Effector memory CD8-positive, alpha-beta T cell (primary cell): ENCODE measurements at regions not wholly inside any gene's neighbourhood (a gene's known extent, or its start where the extent isn't known, plus 50 kb on each side); places are given as distances from the start of the nearest gene placed in this dataset.

Source experiments
- ATAC-seq: fragments of 150-1000 bp; cut with Tn5 transposase; replicated peaks from 2 replicates; pipeline ENCODE4 v1.10.0; 2021; ENCODE audit warnings: mild to moderate bottlenecking, moderate library complexity
- DNase-seq, 3 experiments: peaks; one replicate each; pipeline ENCODE4 v3.0.0; 2021
- H3K27ac Mint-ChIP-seq, 2 donors: one replicate each; pipeline ENCODE4 v1.8.0; 2022; ENCODE audit warnings: mild to moderate bottlenecking in 2 of 2, mixed read lengths in 2 of 2, moderate library complexity in 2 of 2
- H3K27me3 Mint-ChIP-seq, 2 donors: one replicate each; pipeline ENCODE4 v1.8.0; 2022; ENCODE audit warnings: mixed read lengths in 2 of 2
- H3K36me3 Mint-ChIP-seq: one replicate; pipeline ENCODE4 v1.8.0; 2022; ENCODE audit warnings: mild to moderate bottlenecking, moderate library complexity, mixed read lengths; ENCODE audit not compliant: insufficient read depth
- H3K4me1 Mint-ChIP-seq, 2 donors: one replicate each; pipeline ENCODE4 v1.8.0; 2022; ENCODE audit warnings: low read depth in 2 of 2, mixed read lengths in 2 of 2
- H3K4me3 Mint-ChIP-seq, 2 donors: one replicate each; pipeline ENCODE4 v1.8.0; 2022; ENCODE audit warnings: mild to moderate bottlenecking in 2 of 2, mixed read lengths in 2 of 2, moderate library complexity in 2 of 2
- H3K9me3 Mint-ChIP-seq, 2 donors: one replicate each; pipeline ENCODE4 v1.8.0; 2022; ENCODE audit warnings: mixed read lengths in 2 of 2

GRCh38 chr4:74628852-74629620, 165.3 kb downstream of the BTC start:
- Mint-ChIP-seq H3K27ac (no peak overlapping the region), H3K36me3 (no peaks in the 10 kb centered on the region), H3K27me3 (no peaks in the 10 kb centered on the region), H3K9me3 (peaks cover 0 to 6% of the 10 kb centered on the region in 2 donors), H3K4me1 (no peaks in the 10 kb centered on the region), H3K4me3 (no peak overlapping the region)
- no peak for ATAC-seq
- no peak for DNase-seq

GRCh38 chr4:74630551-74630950, 163.8 kb downstream of the BTC start:
- no peak for ATAC-seq
- no peaks in the 10 kb centered on the region for H3K27me3 Mint-ChIP-seq
- no peaks in the 10 kb centered on the region for H3K36me3 Mint-ChIP-seq
- no peaks in the 10 kb centered on the region for H3K4me1 Mint-ChIP-seq
- no peak overlapping the region for H3K27ac Mint-ChIP-seq
- DNase-seq: no peak
- H3K4me3 Mint-ChIP-seq: no peak overlapping the region
- peaks cover 0 to 6% of the 10 kb centered on the region in 2 donors for H3K9me3 Mint-ChIP-seq

- H3K9me3 Mint-ChIP-seq: peaks cover 0 to 6% of the 10 kb centered on the region in 2 donors
- H3K4me1 Mint-ChIP-seq: no peaks in the 10 kb centered on the region
- no peaks in the 10 kb centered on the region for H3K36me3 Mint-ChIP-seq
- no peaks in the 10 kb centered on the region for H3K27me3 Mint-ChIP-seq
- ATAC-seq: no peak
- H3K27ac Mint-ChIP-seq: no peak overlapping the region
- DNase-seq: no peak
- no peak overlapping the region for H3K4me3 Mint-ChIP-seq
Observed at GRCh38 chr4:74631338-74631737, 163.0 kb downstream of the BTC start.

- no peaks in the 10 kb centered on the region for H3K36me3 Mint-ChIP-seq
- peaks cover 0 to 6% of the 10 kb centered on the region in 2 donors for H3K9me3 Mint-ChIP-seq
- no peak overlapping the region for H3K27ac Mint-ChIP-seq
- no peak for DNase-seq
- H3K4me3 Mint-ChIP-seq: no peak overlapping the region
- ATAC-seq: no peak
- no peaks in the 10 kb centered on the region for H3K4me1 Mint-ChIP-seq
- no peaks in the 10 kb centered on the region for H3K27me3 Mint-ChIP-seq
Observed at GRCh38 chr4:74631988-74632387, 162.3 kb downstream of the BTC start.

- DNase-seq (no peak), ATAC-seq (no peak)
- Mint-ChIP-seq H3K27ac (no peak overlapping the region), H3K27me3 (no peaks in the 10 kb centered on the region), H3K9me3 (peaks cover 0 to 6% of the 10 kb centered on the region in 2 donors), H3K4me1 (no peaks in the 10 kb centered on the region), H3K36me3 (no peaks in the 10 kb centered on the region), H3K4me3 (no peak overlapping the region)
Observed at GRCh38 chr4:74632634-74633033, 161.7 kb downstream of the BTC start.

GRCh38 chr4:74635074-74635473, 159.2 kb downstream of the BTC start:
- DNase-seq: no peak
- Mint-ChIP-seq H3K4me3 (no peak overlapping the region), H3K9me3 (peaks cover 0 to 5% of the 10 kb centered on the region in 2 donors)

GRCh38 chr4:74635490-74636123, 158.7 kb downstream of the BTC start:
- H3K36me3 Mint-ChIP-seq: no peaks in the 10 kb centered on the region
- H3K27me3 Mint-ChIP-seq: peaks cover 0 to 7% of the 10 kb centered on the region in 2 donors
- no peak overlapping the region for H3K27ac Mint-ChIP-seq
- ATAC-seq: no peak
- H3K4me3 Mint-ChIP-seq: no peak overlapping the region
- no peaks in the 10 kb centered on the region for H3K4me1 Mint-ChIP-seq
- DNase-seq: no peak
- H3K9me3 Mint-ChIP-seq: no peaks in the 10 kb centered on the region

More at GRCh38 chr4:74635074-74635473, 159.2 kb downstream of the BTC start:
- H3K36me3 Mint-ChIP-seq: no peaks in the 10 kb centered on the region
- peaks cover 0 to 7% of the 10 kb centered on the region in 2 donors for H3K27me3 Mint-ChIP-seq
- no peak for ATAC-seq
- H3K4me1 Mint-ChIP-seq: no peaks in the 10 kb centered on the region
- H3K27ac Mint-ChIP-seq: no peak overlapping the region

- no peak for DNase-seq
- Mint-ChIP-seq H3K27ac (no peak overlapping the region), H3K4me1 (no peaks in the 10 kb centered on the region), H3K4me3 (no peak overlapping the region), H3K9me3 (peaks cover 0 to 1% of the 10 kb centered on the region in 2 donors), H3K27me3 (peaks cover 0 to 7% of the 10 kb centered on the region in 2 donors), H3K36me3 (no peaks in the 10 kb centered on the region)
- no peak for ATAC-seq
Observed at GRCh38 chr4:74638001-74638400, 156.3 kb downstream of the BTC start.

- DNase-seq: no peak
- ATAC-seq: no peak
- peaks cover 0 to 1% of the 10 kb centered on the region in 2 donors for H3K9me3 Mint-ChIP-seq
Observed at GRCh38 chr4:74638689-74639088, 155.6 kb downstream of the BTC start.

GRCh38 chr4:74640111-74640903, 154.0 kb downstream of the BTC start:
- Mint-ChIP-seq H3K4me1 (no peaks in the 10 kb centered on the region), H3K27ac (no peak overlapping the region), H3K4me3 (no peak overlapping the region), H3K36me3 (no peaks in the 10 kb centered on the region), H3K9me3 (peaks cover 0 to 1% of the 10 kb centered on the region in 2 donors), H3K27me3 (peaks cover 0 to 7% of the 10 kb centered on the region in 2 donors)
- no peak for DNase-seq
- no peak for ATAC-seq

More at GRCh38 chr4:74638689-74639088, 155.6 kb downstream of the BTC start:
- Mint-ChIP-seq H3K27ac (no peak overlapping the region), H3K36me3 (no peaks in the 10 kb centered on the region), H3K4me1 (no peaks in the 10 kb centered on the region), H3K4me3 (no peak overlapping the region), H3K27me3 (peaks cover 0 to 7% of the 10 kb centered on the region in 2 donors)

- no peak for DNase-seq
- H3K36me3 Mint-ChIP-seq: no peaks in the 10 kb centered on the region
- no peak for ATAC-seq
Observed at GRCh38 chr4:74642006-74642405, 152.3 kb downstream of the BTC start.

GRCh38 chr4:74649193-74649592, 145.1 kb downstream of the BTC start:
- H3K27me3 Mint-ChIP-seq: no peaks in the 10 kb centered on the region
- no peak for DNase-seq
- no peaks in the 10 kb centered on the region for H3K4me1 Mint-ChIP-seq
- H3K9me3 Mint-ChIP-seq: peaks cover 0 to 2% of the 10 kb centered on the region in 2 donors
- no peak for ATAC-seq
- H3K27ac Mint-ChIP-seq: no peak overlapping the region
- H3K36me3 Mint-ChIP-seq: no peaks in the 10 kb centered on the region
- H3K4me3 Mint-ChIP-seq: no peak overlapping the region

More at GRCh38 chr4:74642006-74642405, 152.3 kb downstream of the BTC start:
- Mint-ChIP-seq H3K4me1 (no peaks in the 10 kb centered on the region), H3K27me3 (peaks cover 0 to 7% of the 10 kb centered on the region in 2 donors), H3K4me3 (no peak overlapping the region), H3K27ac (no peak overlapping the region), H3K9me3 (peaks cover 0 to 3% of the 10 kb centered on the region in 2 donors)

GRCh38 chr4:74651198-74651597, 143.1 kb downstream of the BTC start:
- Mint-ChIP-seq H3K9me3 (peaks cover 0 to 4% of the 10 kb centered on the region in 2 donors), H3K36me3 (no peaks in the 10 kb centered on the region), H3K4me1 (no peaks in the 10 kb centered on the region), H3K27ac (no peak overlapping the region), H3K4me3 (no peak overlapping the region), H3K27me3 (no peaks in the 10 kb centered on the region)
- DNase-seq: no peak
- no peak for ATAC-seq
